ENCODE measurements at regions not wholly inside any gene's neighbourhood (a gene's known extent, or its start where the extent isn't known, plus 50 kb on each side); places are given as distances from the start of the nearest gene placed in this dataset.

DNA sequence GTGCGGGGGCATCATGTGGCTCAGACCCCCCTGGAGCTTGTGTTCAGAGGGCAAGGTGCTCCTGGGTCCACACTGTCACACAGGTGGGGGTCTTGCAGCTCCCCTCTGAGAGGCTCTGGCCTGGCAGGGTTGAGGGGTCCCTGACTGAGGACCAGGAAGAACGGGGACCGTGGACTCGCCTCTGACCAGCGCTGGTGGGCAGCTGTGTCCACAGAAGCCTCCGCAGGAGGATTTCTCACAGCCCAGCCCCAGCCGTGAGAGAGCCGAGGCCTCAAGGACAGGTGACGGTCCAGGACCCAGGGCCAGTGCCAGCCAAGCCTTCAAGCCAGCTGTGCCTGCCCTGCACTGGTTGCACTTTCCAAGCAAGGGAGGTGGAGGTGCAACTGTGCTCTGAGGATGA lies 63.5 kb upstream of the TTC34 start:
- TF ChIP-seq, protein P1, sequence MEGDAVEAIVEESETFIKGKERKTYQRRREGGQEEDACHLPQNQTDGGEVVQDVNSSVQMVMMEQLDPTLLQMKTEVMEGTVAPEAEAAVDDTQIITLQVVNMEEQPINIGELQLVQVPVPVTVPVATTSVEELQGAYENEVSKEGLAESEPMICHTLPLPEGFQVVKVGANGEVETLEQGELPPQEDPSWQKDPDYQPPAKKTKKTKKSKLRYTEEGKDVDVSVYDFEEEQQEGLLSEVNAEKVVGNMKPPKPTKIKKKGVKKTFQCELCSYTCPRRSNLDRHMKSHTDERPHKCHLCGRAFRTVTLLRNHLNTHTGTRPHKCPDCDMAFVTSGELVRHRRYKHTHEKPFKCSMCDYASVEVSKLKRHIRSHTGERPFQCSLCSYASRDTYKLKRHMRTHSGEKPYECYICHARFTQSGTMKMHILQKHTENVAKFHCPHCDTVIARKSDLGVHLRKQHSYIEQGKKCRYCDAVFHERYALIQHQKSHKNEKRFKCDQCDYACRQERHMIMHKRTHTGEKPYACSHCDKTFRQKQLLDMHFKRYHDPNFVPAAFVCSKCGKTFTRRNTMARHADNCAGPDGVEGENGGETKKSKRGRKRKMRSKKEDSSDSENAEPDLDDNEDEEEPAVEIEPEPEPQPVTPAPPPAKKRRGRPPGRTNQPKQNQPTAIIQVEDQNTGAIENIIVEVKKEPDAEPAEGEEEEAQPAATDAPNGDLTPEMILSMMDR (IDR thresholded peaks at IDR 0.05), result no peak
- no peak for TF ChIP-seq POLR2A (IDR thresholded peaks at IDR 0.05)
- no peak overlapping the region for H3K27ac ChIP-seq

DNA sequence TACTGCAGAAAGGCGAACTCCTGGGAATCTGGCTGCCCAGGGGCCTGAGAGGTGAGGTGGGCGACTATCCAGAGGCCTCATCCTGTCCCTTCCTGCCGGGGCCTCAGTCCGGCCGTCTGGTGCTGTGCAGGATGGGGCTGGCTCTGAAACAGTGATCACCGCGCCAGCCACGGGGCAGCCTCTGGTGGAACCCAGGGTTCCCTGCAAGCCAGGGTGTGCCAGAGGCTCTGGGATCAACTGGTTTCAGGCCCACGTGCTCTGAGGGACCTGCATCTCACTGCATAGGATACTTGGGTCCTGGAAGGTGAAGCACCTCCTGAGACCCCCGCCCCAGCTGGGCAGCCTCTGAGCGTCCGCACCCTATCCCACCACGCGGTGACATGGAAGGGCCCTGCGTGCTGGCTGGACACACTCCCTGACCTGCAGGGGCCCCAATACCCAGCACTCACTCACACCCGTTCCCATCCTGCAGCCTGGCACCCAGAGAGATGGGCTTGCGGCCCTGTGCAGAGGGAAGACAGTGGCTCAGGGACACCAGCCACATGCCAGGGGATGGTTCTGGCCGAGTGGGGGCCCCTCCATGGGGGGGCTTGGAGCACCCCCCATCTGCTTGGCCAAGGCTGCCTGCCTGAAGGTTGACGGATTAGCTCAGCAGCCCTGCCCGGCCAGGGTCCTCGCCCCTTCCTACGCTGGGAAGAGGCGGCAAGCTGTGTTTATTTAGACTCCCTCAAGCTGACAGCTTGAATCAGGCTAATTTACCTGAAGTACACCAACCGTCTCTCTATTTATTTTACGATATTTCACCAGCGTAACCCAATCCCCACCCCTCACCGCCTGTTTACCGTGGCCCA lies 64.3 kb upstream of the TTC34 start:
- 82 to 83% methylated on average over 10 to 28 of the region's 28 CpGs for WGBS, 2 donors
- no peaks in the 10 kb centered on the region for H3K27me3 ChIP-seq
- no peaks in the 10 kb centered on the region for H3K9me3 ChIP-seq
- DNase-seq, result no peak
- no peaks in the 10 kb centered on the region for H3K4me1 ChIP-seq
- no peaks in the 10 kb centered on the region for H3K36me3 ChIP-seq (ENCODE audit: low read depth, missing control alignments)
- H3K4me3 ChIP-seq, result no peak overlapping the region
- no peak overlapping the region for H3K27ac ChIP-seq
- intact Hi-C loops (cut with DNase I; ENCODE audit: low total_unique reads), result no loop called here
- no peak for TF ChIP-seq POLR2A (IDR thresholded peaks at IDR 0.05)
- TF ChIP-seq, protein P1 (IDR thresholded peaks at IDR 0.05), result no peak

More for the DNA sequence above, 63.5 kb upstream of the TTC34 start:
- Histone ChIP-seq H3K27me3 (no peaks in the 10 kb centered on the region), H3K4me1 (no peaks in the 10 kb centered on the region), H3K36me3 (ENCODE audit: low read depth, missing control alignments) (no peaks in the 10 kb centered on the region), H3K9me3 (no peaks in the 10 kb centered on the region), H3K4me3 (no peak overlapping the region)
- DNase-seq, result no peak
- intact Hi-C loops (cut with DNase I; ENCODE audit: low total_unique reads), result no loop called here
- WGBS, 2 donors, result 78% methylated on average over 9 of the region's 9 CpGs; no CpG with 5 or more reads in 1 of the 2 donors

DNA sequence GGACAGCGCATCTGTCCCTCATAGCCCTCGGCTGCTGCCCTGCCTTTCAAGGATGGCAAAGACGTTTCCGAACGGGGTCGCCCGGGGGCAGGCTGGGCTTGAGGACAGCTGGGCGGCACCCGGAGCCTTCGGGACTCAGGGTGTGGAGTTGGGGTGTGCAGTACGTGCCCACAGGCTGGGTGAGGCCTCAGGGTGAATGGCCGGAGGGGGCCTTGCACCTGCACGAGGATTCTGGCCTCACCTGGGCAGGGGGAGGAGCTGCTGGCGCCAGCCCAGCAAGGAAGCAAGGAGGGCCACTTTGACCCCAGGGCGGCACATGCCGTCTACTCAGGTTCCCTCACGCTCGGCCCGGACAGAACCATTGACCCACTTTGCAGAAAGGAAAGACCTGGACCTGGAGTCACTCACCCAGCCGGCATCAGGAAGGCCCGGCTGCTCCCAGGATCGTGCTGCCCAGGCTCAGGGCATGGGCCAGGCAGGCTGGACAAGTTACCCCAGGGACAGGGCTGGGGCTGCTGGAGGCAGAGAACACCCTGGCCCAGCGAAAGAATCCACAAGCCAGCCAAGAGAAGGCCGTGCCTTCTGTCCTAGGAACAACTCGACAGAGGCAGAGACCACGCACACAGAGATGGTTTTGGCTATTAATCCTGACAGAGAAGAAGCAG lies 65.1 kb upstream of the TTC34 start:
- WGBS, 2 donors, result 47 to 76% methylated on average over 17 to 22 of the region's 26 CpGs
- H3K9me3 ChIP-seq, result no peaks in the 10 kb centered on the region
- H3K27ac ChIP-seq, result no peak overlapping the region
- TF ChIP-seq POLR2A (IDR thresholded peaks at IDR 0.05), result no peak
- TF ChIP-seq, protein P1 (IDR thresholded peaks at IDR 0.05), result no peak
- no peaks in the 10 kb centered on the region for H3K36me3 ChIP-seq (ENCODE audit: low read depth, missing control alignments)
- H3K27me3 ChIP-seq, result no peaks in the 10 kb centered on the region
- no peaks in the 10 kb centered on the region for H3K4me1 ChIP-seq
- DNase-seq, result no peak
- intact Hi-C loops (cut with DNase I; ENCODE audit: low total_unique reads), result no loop called here
- H3K4me3 ChIP-seq, result no peak overlapping the region

DNA sequence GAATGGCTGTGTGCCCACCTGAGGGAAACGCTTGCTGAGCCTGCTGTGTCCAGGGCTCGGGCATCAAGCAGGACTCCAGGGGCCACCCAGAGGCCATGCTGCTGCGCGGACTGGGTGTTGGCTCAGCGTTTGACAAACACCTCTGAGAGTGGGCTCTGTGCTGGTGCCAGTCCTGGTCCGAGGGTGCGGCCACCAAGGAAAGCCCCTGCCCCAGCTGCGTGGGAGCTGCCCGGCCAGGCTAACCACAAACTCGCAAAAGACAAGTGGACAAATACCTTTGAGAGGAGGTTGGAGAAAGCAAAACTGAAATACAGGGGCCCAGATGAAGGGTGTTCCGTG lies 65.6 kb upstream of the TTC34 start:
- TF ChIP-seq, protein P1 (IDR thresholded peaks at IDR 0.05), result no peak
- H3K4me1 ChIP-seq, result no peaks in the 10 kb centered on the region
- no peak overlapping the region for H3K4me3 ChIP-seq
- H3K9me3 ChIP-seq, result no peaks in the 10 kb centered on the region
- H3K27me3 ChIP-seq, result no peaks in the 10 kb centered on the region
- DNase-seq, result no peak
- H3K27ac ChIP-seq, result no peak overlapping the region
- intact Hi-C loops (cut with DNase I; ENCODE audit: low total_unique reads), result no loop called here
- WGBS, 2 donors, result 68 to 69% methylated on average over 8 to 11 of the region's 11 CpGs
- no peaks in the 10 kb centered on the region for H3K36me3 ChIP-seq (ENCODE audit: low read depth, missing control alignments)

Data from testis (tissue), 2 donors.